GDM1 (cell line): ENCODE measurements at regions not wholly inside any gene's neighbourhood (a gene's known extent, or its start where the extent isn't known, plus 50 kb on each side); places are given as distances from the start of the nearest gene placed in this dataset.

Source experiments
- DNase-seq: peaks from one replicate; lab custom pipeline; 2025; lab: John Stamatoyannopoulos, UW

- no peak for DNase-seq
These were observed 1558.9 kb downstream of the FAM181B start for GRCh38 chr11:81174646-81175330.

- no peak for DNase-seq
These were observed 1568.5 kb downstream of the FAM181B start for GRCh38 chr11:81165164-81165563.

DNA sequence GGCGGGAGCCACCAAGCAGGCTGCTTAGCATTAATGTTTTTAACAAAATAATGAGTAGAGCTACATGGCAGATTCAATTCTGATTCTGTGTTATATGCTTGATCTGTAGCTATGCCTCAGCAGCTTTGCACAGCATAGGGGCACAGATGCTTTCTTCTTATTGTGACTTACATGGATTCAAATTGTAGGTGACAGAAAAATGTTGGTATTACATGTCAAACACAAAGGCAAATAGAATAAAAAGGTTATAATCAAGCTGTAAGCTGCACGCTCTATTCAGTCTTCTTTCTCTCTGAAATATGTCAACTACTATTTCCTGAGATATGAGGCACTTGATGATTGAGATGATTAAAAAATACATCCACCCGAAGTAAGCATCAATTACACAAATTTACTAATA lies 1573.8 kb downstream of the FAM181B start:
- DNase-seq = no peak

DNA sequence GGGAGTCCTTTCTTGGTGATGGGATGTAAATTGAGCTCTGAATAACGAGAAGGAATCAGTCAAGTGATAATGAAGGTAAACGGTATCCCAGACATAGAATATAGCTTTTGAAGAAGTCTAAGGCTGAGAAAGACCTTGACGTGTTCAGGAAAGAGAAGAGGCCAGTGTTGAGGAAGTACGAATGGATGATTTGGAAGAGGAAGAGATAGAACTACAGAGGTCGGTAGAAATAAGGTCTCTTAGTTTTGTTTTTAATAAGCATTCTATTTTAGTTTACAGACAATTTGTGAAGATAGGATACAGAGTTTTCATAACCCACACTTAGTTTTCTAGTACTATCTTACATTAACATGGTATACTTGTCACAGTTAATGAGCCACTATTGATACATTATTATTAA lies 1598.1 kb downstream of the FAM181B start:
- DNase-seq = no peak

GRCh38 chr11:81129618-81130017 lies 1604.0 kb downstream of the FAM181B start:
- DNase-seq = no peak

DNA sequence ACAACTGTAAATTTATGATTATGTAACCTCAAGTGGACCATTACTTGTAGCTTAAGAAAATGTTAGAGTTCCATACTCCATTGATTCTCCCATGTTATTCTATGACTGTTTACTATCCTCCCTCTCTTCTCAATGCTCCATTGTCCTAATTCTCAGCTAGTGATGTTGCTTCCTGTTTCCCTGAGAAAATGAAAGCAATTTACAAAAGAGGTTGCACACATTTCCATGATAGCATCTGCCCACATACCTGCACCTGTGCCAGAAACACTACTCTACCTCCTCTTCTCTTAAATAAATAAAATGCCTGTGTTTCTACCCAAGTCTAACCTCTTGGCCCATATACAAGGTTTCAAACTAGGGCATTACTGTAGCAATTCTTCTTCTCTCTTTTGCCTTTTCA lies 1620.9 kb downstream of the FAM181B start:
- DNase-seq = no peak

GRCh38 chr11:81104051-81104450 lies 1629.6 kb downstream of the FAM181B start:
- no peak for DNase-seq

GRCh38 chr11:81098471-81098870 lies 1635.2 kb downstream of the FAM181B start:
- DNase-seq = no peak

DNA sequence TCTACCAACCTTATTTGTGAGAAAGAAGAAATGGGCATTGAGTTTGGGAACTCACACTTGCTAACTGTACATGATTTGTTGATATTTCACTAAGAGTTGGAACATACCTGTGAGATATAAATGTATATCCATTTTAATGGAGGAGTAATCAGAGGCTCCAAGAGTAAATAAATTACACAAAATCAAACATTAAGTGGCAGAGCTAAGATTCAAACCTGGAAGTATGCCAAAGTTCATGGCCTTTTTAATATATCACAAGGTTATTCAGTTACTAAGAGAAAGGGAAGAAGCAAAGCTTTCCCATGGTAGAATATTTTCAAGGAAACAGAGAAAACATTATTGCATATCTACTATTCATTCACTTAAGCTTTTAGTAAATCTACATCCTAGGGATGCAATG lies 1641.1 kb downstream of the FAM181B start:
- DNase-seq = no peak

- no peak for DNase-seq
These were observed 1644.4 kb downstream of the FAM181B start for GRCh38 chr11:81089242-81089641.

- no peak for DNase-seq
These were observed 1639.6 kb upstream of the TENM4 start for GRCh38 chr11:81080476-81080875.

DNA sequence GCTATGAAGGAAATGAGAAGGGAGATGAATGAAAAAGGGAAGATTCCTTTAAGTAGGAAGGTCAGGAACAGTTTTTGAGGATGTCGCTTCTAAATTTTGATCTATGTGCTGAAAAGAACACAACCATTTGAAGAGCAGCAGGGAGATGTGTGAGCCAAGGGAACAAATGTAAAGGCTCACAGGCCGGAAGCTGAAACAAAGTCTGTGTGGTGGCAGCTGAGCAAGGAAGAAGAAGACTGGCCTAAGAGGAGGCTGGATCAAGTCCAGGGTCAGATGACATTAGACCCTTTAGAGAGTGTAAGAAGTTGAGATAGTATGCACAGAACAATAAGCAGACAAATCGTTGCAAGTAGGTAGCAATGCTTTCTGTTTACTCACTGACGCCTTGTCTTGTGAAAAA lies 1631.4 kb upstream of the TENM4 start:
- no peak for DNase-seq

GRCh38 chr11:81071606-81072005 lies 1630.8 kb upstream of the TENM4 start:
- DNase-seq = no peak

DNA sequence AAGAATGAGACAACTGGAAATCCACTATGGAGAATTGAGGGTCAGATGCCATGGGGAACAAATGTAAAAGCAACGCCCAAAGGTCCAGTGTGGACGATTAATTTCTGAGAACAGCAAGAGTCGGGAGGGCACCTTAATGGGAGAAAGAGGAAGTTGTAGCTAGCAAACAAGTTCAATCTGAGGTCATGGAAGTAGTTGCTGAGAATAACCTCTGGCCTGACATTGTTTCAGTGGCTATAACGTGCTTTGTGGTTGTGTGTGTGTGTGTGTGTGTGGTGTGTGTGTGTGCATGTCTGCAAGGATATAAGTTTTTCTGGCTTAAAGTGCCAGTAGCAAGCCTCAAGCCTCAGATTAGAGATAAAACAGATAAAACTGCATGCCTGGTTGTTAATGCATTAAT lies 1630.1 kb upstream of the TENM4 start:
- DNase-seq = no peak

DNA sequence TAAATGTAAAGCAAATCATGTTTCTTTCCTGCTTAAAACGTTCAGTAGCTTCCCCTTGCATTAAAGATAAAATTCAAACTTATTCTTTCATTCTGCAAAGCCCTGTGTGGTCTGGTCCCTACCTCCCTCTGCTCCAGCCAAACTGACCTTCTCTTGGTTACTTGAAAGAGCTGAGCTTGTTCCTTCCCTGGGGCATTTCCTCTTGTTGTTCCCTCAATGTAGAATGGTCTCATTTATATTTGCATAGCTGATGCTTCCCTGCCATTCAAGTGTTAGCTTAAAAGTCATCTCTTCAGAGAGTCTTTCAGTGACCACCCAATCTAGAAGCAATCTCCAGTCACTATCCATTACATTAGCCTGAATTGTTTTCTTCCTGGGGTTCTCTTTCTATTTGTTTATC lies 1618.5 kb upstream of the TENM4 start:
- DNase-seq = no peak

DNA sequence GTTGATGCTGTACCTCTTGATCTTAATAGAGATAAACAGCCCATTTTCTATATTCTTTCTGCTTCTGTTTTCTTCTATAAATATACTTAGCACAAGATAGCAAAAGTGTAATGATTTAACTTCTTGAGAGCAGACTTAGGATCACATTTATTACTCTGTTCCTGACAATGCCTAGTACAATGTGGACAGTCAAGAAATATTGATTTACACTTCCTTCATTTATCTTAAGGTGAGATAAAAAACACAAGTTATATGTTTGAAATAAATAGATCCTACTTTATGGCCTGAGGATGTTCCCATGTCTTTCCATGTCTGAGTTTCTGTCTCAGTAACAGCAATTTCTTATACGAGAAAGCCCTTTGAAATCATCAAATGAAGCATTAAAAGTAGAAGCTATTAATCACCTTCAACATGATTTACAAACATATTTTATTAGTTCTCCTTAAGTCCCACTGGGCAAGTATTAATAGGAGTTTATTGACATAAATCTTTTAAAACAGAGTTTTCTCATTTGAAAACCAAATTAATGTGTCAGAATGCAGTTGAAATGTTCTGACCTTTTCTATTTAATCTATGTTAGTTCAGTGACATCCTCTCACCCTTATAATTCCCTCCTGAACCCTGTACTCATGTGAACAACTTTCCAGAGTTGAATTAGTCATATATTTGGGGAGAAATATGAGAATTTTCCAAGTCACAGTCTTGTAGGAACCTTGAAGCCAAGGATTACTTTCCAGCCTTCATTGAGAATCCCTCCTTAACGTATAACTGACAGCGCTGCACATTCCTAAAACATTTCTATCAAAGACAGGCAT lies 1611.7 kb upstream of the TENM4 start:
- no peak for DNase-seq

GRCh38 chr11:81039916-81040524 lies 1599.2 kb upstream of the TENM4 start:
- DNase-seq = no peak

- DNase-seq = no peak
These were observed 1595.5 kb upstream of the TENM4 start for GRCh38 chr11:81036168-81036870.

GRCh38 chr11:81033779-81034540 lies 1593.1 kb upstream of the TENM4 start:
- DNase-seq = no peak

DNA sequence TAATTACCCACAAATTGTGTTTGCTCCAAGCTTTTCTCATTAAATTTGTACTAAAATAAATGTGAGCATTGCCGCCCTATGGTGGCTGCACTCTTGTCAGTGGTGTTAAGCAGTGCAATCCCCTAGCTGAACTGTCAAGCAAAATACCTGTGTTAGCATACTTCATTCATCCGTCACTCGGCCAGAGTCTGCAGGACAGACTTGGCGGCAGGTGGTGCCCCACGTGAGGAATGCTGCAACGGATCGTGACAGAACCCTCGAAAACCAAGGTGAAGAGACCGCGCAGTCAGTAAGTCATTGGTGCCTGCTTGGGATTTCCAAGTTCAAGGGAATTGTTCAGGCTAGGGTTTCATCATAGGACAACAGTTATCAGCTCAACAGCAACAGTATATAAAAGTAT lies 1592.1 kb upstream of the TENM4 start:
- no peak for DNase-seq

DNA sequence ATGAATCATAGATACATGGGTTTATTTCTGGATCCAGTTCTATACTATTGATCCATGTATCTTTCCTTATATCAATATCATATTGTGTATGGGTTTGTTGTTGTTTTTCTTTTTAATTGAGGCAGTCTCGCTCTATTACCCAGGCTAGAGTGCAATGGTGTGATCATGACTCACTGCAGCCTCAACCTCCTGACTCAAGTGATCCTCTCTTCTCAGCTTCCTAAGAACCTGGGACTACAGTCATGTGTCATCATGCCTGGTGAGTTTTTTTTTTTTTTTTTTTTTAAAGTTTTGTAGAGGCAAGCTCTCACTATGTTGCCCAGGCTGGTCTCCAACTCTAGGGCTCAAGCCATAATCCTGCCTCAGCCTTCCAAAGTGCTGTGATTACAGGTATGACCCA lies 1589.4 kb upstream of the TENM4 start:
- DNase-seq = no peak

GRCh38 chr11:81026032-81026431 lies 1585.2 kb upstream of the TENM4 start:
- DNase-seq = no peak
